GM19467 (cell line): ENCODE measurements at regions not wholly inside any gene's neighbourhood (a gene's known extent, or its start where the extent isn't known, plus 50 kb on each side); places are given as distances from the start of the nearest gene placed in this dataset.

Source experiments
- ATAC-seq: cut with Tn5 transposase; IDR thresholded peaks from one replicate; pipeline ENCODE4 v1.9.1; 2021; ENCODE audit warnings: mild to moderate bottlenecking, moderate library complexity; ENCODE audit not compliant: unreplicated experiment

DNA sequence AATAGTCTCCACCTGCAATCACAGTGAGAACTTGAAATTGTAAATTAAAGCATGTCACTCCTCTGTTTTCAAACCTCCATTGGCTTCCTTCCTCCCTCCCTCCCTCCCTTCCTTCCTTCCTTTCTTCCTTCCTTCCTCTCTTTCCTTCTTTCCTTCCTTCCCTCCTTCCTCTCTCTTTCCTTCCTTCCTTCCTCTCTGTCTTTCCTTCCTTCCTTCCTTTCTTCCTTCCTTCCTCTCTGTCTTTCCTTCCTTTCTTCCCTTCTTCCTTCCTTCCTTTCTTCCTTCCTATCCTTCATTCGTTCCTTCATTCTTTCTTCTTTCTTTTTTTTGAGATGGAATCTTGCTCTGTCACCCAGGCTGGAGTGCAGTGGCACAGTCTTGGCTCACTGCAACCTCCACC, 595.0 kb upstream of the ZNF608 start:
- ATAC-seq, result no peak

DNA sequence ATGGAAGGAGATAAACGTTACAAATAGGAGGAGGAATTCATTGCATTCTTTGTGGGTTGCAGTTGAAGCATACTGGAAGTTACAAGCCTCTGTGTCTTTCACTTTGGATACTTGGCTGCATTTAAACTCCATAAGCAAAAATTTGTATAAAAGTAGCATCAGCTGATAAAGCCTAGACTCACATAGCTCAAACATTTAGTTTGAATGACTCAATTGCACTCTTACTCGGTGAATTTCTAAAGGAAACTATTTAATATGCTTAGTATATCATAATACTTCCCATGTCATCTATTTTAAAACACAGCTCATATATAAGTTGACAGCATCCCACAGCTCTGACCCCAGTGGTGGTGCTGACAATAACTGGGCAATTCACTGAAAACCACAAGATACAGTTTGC, 596.6 kb upstream of the ZNF608 start:
- no peak for ATAC-seq

DNA sequence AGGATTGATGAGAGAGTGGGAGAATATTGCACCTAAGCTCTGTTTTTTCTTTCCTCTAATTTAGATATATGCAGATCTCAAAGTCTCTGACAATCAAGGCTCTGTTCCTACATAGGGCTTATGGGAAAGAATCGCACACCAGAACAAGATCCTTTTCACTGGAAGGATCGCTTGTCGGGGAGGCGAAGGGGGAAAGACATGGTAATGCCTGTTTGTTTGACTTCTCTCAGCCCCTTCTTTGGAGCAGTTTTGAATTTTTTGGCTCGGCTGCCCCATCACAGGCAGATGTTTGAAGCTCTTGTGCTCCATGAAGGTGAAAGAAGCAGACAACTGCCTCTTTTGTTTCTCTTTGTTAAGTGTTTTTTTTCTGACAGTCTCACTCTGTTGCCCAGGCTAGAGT, 599.9 kb upstream of the ZNF608 start:
- no peak for ATAC-seq

DNA sequence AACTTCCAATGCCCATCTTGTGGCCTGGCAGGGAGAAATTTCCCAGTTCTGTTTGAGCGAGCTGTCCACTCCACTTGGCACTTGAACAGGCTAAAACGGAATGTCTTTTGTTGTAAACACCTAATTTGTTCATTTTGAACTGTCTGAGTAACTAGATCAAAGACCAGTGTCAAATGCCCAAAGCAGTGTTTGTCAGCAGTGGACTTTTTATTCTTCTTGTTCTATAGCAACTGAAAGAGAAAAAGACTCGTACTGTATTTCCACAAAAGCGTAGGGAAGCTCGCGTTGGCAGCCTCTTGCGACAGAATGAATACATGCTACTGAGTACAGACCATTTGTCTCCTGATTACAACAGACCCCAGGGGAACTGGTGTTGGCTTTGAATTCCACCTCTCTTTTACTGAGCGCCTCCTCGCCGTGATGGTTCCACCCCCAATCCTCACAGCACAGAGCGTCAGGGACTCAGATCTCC, 601.8 kb upstream of the ZNF608 start:
- no peak for ATAC-seq

DNA sequence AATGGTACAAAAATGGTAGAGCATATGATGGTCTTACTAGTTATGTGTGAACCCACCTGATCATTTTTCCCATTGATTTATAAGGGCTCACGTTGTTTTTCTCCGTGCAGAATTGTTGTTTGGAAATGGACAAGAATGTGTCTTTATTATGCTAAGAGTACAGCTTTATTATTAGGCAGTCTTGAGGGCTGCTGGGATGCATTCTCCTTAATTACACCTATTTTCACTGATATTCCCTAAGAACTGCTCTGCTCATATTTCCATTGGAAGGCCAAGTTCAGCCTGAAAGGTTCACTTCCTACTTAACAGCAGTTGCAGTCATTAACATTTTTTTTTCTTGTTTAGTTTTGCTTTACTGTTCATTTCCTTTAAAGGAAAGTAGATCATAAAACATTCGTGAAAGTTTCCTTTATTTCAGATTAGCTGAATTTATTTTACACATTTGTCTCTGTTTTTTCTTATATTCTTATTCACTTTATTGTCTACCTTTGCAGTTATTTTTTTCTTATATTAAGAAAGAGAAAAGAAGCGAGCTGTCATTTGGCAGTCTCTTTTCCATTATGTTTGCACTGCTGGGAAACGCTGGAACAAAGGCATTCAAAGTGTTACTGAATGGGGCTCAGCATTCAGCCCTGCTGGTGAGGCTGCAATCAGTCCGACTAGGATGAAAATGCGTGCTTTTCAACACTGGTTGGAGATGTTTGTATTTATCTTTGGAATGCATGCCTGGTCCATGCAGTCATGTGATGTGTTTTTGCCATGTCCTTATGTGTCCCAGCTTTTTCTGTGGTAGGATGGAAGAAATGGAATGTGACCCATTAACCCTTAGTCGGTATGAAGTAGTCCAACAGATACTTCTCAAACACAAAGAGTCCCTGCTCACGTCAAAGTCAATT, 602.7 kb upstream of the ZNF608 start:
- ATAC-seq, result no peak

DNA sequence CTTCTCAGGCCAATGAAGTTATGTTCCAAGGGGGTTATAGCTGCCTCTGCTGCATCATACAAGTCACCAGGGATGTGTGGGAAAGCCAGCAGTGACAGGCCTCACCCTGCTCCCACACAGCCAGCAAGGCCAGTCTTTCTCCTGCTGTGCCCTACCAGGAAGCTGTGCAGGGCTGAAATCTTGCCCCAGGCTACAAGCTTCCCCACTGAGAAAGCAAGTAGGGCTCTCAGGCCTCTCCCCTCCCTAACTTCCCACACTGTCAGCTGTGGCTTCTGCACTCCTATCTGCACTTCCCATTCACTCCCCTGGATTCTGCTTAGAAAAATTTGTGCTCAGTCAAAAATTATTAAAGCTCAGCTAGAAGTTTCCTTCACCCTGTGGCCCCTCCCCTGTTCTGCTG, 611.2 kb upstream of the ZNF608 start:
- ATAC-seq, result no peak

DNA sequence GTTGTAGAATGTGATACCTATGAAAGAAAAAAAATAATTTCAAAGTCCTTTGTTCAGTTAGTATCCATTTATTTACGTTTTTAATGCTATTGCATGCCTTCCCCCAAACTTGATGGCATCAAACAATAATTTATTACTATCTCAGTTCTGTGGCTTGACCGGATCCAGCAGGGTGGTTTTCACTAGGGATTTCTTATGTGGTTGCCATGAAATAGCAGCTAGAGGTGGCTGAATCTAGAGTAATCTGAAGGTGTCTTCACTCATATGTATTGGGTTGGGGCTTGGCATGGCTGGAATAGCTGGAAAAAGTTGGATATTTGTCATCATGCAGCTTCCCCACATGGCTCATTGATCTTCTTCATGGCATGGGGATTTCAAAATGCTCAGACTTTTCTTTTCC, 619.3 kb upstream of the ZNF608 start:
- ATAC-seq, result no peak

DNA sequence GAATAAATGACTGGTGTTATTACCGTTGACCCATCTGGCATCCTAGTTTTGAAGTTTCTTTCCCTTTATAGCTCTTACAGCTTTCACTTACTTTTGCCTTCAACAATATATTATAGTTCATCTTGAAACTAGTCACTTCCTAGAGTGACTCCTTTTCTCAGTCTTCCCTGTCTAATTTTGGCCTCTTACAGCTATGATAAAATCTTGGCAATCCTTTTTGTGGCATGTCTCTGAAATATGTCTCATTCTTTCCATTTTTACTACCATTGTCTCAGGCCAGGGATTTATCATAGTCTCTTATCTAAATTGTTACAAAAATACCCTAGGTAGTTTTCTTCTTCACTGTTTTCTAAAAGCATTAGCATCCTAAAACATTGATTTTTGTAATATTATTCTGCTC, 621.3 kb upstream of the ZNF608 start:
- no peak for ATAC-seq

DNA sequence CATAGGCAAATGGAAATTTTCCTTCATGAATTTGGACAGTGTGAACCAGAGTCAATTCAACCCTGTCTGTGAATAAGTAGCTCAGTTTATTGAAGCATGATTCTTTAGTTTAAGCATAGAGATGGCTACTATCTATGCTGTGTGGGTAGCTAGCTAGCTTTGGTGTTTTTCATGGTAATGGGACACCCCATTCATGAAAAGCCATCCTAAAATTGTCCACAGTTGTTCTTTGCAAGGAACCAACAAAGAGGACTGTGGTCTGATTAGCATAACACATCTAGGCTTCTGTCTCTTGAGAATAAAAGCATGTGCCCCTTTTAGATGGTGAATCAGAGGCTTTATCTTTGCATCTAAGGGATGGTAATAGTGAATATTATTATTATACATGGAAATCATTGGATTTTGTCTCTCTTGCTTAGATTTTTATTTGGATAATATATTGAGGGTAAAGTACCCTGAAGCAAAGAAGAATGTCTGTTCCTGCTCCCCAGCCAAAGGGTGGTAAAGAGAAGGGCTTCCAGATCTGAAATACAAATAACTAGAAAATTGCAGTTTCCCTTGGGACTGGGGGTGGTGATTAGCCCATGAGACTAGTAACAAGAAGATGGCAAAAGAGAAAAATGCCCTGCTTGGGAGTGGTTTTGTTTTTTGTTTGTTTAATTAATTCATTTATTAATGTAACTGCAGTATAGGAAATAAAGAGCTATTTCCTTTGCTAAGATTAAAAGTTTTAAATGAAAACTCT, 624.2 kb upstream of the ZNF608 start:
- no peak for ATAC-seq

DNA sequence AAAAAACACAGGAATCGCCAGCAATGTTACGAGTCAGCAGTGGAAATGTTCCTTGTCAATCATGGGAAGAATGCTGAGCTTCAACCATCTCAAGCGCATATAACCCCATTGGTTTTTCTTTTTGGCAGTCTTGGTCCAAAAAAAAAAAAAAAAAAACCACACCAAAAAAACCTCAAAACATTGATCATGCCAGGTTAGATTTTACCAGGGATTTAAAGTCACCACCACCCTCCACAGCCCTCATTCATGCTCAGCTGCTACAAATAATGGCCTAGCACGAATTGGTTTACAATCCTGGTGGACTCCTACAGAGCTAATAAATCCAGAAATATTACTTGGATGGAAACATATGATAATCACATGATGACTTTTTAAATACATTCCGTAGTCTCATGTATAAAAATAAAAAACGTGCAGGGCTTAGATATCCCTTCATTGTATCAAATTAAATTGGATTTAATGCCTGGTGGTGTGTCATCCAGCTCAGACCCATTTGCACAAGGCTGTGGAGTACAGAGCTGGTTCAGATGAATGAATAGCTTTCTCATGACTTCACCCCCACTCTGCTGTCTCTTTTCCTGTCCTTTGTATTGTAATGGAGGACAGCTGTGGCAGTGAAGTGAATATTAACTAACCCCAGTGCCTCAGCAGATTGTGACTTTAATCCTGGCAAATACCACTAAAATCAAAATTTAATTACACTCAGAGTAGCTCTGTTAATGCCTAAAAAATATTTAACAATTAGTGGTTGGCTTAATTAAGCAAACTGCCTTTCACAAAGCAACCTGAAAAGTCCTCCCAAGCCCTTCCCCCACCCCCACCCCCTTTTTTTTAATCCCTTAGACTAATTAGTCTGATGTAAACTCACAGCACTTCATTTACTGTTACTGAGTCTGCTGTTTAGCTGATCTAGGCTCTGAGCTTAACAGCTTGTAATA, 626.5 kb upstream of the ZNF608 start:
- ATAC-seq, result no peak

DNA sequence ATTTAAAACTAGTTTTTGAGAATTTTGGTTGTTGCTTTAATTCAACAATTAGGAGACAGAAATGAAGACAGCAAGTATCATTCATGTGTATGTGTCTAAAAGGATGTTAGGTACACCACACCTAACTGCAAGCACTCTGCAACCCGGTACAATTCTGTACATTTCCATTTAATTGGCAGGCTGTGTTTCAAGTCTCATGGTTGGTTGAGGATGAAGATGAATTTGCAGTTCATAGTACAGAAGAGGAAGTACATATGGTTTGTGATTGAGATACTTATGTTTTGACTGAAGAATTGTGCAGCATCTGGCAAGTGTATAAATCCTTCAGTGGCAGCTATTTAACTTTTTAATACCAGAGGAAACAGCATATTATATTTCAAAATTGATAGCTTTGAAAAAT, 628.7 kb upstream of the ZNF608 start:
- no peak for ATAC-seq

DNA sequence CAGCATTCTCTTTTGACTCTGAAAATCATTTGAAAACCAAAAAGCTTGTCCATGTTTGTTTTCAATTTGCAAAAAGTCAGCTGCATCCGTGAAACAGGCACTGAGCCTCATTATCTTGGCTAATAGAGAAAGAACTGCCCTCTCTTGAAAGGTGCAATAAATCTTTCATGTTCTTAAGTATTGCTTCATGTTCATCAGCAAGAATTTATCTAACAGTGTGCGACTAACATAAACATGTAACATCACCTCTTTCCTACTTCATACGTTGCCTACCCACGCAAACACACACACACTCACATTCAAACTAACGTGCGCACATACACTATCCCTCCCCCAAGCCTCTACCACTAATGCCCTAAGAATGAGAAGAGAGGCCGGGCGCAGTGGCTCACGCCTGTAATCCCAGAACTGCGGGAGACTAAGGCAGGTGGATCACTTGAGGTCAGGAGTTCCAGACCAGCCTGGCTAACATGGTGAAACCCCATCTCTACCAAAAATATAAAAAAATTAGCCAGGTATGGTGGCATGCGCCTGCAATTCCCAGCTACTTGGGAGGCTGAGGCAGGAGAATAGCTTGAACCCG, 629.7 kb upstream of the ZNF608 start:
- no peak for ATAC-seq

DNA sequence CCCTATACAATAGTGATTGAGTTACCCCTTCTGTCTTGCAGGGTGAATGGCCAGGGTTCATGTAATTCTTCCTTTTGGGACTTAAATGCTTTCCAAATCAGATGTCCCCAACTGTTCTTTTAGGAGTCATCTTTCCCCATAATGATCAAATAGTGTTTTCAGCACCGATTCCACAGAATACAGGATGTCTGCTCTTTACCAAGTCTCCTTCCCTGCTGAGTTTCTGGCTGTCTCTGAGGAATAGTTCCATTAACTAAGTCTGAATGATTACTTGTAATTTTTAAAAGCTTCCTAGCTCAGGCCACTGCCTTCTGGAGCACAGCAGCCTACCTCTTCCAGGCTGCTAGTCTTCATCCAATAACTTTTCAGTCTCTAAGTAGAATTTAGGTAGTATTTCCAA, 630.7 kb upstream of the ZNF608 start:
- ATAC-seq, result no peak

DNA sequence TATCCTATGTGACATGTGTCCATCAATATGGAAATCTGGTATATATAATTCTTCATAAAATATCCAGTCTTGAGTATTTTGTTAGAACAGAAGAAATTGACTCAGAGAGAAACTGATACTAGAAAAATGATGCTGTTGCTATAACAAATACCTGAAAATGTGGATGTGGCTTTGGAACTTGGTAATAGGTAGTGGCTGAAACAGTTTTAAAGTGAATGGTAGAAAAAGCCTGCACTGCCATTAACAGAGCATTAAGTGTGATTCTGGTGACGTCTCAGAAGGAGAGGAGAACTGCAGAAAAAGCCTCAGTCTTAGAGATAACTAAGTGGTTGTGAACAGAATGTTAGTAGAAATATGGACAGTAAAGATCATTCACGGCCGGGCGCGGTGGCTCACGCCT, 634.9 kb upstream of the ZNF608 start:
- ATAC-seq, result no peak

DNA sequence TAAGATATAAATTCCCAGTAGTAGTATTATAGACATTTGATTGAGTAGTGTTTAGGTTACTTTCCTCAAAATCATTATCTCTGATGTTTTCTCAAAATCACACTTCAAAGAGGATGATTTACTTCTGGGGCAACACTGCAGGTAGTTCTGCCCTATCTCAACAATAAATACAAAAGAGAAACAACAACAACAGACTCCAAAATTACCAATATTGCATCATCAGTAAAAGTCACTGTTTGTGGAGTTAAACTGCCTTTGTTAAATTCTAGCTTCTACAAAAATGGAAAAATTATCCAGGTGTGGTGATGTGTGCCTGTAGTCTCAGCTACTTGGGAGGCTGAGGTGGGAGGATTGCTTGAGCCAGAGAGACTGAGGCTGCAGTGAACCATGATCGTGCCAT, 637.6 kb upstream of the ZNF608 start:
- no peak for ATAC-seq

DNA sequence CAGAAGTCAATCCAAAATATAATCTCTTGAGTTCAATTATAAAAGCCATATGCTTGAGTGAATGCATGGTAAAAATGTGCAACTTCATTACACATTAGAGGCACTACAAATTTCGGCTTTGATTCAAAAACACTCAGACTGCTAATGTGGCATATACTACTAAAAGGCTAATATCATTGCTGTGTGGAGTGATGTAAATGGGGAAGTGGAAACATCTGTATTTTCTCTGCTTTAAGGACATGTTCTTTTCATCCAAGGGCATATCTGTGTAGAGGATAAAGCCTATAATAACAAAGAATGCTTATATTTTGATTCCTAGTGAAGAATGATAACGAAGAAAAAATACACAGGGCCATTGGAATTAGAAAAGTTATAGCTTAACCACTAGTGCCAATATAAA, 643.9 kb upstream of the ZNF608 start:
- ATAC-seq, result no peak

DNA sequence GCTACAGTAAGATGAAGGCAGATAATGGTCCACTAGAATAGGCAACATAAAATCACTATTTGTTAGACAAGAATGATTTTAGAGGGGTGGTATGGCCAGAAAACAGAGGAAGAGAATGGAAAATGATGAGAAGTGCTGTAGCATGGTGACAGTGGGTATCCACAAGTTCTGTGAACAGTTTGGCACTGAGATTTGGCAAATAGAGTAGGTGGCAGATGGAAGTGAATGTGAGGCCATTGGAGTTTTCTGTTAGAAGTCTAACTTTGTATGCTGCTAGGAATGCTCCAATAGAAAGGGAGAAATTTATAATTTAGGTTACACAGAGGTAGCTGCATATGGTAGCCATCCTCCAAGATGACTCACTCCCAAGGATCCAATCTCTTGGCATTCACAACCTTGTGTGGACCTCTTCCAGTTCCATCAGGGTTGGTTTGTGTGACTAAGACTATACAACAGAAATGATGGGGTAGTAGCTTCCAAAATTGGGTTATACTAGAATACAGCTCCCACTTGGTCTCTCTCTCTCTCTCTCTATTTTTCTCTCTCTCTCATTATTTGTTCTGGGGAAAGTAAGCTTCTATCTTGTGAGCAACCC, 646.9 kb upstream of the ZNF608 start:
- ATAC-seq, result no peak

DNA sequence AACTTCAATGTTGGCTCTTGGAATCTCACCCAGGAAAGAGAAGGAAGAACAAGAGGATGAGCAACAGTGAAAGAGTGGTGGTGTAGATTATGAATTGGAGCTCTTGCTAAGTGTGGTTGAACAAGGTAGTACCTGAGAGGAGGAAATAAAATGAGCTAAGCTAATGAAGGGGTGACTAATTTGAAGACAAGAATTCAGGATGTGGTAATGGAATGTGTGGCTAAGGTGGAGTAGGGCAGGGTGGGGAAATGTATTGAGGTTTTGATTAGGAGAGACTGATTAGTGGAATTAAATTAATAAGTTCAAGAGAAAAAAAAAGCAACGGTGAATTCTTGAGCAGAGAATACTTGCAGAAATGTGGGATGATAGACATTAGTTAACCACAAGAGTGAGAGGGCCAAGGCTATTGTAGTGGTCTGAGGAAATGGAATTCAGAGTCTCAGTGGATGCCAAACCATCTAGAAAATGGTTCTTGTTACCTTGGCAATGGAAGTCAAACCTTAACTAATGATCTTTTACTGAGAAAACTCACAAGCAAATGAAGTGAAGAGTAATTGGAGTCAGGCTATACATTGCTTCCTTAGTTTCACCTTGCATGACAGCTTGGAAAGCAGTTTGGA, 648.3 kb upstream of the ZNF608 start:
- ATAC-seq, result no peak

DNA sequence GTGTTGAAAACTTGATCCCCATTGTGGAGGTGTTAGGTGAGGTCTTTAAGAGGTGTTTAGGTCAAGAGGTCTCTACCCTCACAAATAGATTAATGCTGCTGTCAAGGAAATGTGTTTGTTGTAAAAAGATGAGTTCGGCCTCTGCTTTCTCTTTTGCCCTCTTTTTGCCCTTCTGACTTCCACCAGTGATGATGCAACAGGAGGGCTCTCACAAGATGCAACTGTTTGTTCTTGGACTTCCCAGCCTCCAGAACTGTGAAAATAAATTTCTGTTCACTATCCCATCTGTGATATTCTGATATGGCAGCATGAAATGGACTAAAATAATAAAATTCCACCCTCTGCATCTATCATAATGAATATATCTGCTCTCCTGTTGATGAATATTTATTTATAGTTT, 650.0 kb upstream of the ZNF608 start:
- no peak for ATAC-seq

DNA sequence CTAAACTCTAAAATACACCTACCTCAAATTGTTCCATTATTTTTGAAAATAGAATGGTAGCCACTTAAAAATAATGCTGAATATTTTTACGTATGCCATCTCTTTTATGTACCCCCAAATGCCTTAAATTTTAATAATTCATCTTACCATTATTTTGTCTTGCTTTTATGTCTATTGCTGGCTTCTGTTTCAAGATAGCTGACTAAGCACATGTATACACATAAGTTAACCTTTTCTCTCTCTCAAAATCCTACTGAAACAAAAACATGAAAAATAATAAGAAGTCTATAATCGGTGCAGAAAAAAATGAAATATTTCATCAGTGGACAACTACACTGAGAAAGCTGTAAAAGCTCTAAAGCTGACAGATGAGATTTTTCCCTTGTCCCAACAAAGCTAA, 652.0 kb upstream of the ZNF608 start:
- no peak for ATAC-seq
